Hepatocyte (in vitro differentiated cells): ENCODE measurements at regions not wholly inside any gene's neighbourhood (a gene's known extent, or its start where the extent isn't known, plus 50 kb on each side); places are given as distances from the start of the nearest gene placed in this dataset.

Source experiments
- DNase-seq: peaks from one replicate; pipeline ENCODE4 v3.0.0-alpha.2; 2016; ENCODE audit warnings: low spot score
- H2AFZ ChIP-seq: fragments of 200-600 bp; sonication (generic); 2 replicates; pipeline ENCODE4 v1.6.0; 2016; ENCODE audit warnings: antibody characterized with exemption, mild to moderate bottlenecking
- H3K27ac ChIP-seq: fragments of 200-600 bp; sonication (generic); 2 replicates; pipeline ENCODE4 v1.5.1; 2016; ENCODE audit warnings: mild to moderate bottlenecking
- H3K27me3 ChIP-seq: fragments of 200-600 bp; sonication (generic); 2 replicates; pipeline ENCODE4 v1.6.1; 2016
- H3K36me3 ChIP-seq: fragments of 200-600 bp; sonication (generic); replicated peaks from 2 replicates; pipeline ENCODE4 v1.5.1; 2016; ENCODE audit warnings: low read depth; ENCODE audit not compliant: insufficient read depth
- H3K4me1 ChIP-seq: fragments of 200-600 bp; sonication (generic); 2 replicates; pipeline ENCODE4 v1.5.1; 2016; ENCODE audit warnings: mild to moderate bottlenecking, moderate library complexity; ENCODE audit not compliant: insufficient read depth
- H3K4me2 ChIP-seq: fragments of 200-600 bp; sonication (generic); 2 replicates; pipeline ENCODE4 v1.6.0; 2016
- H3K4me3 ChIP-seq: fragments of 200-600 bp; sonication (generic); 2 replicates; pipeline ENCODE4 v1.5.1; 2016; ENCODE audit warnings: mild to moderate bottlenecking
- H3K79me2 ChIP-seq: fragments of 200-600 bp; sonication (generic); 2 replicates; pipeline ENCODE4 v1.6.0; 2017; ENCODE audit warnings: mild to moderate bottlenecking
- H3K9me2 ChIP-seq: fragments of 200-600 bp; sonication (generic); replicated peaks from 2 replicates; pipeline ENCODE4 v1.6.0; 2017; ENCODE audit warnings: mild to moderate bottlenecking; ENCODE audit not compliant: insufficient read depth
- H3K9me3 ChIP-seq: fragments of 200-600 bp; sonication (generic); 2 replicates; pipeline ENCODE4 v1.5.1; 2016; ENCODE audit warnings: low read depth, mild to moderate bottlenecking
- H4K20me1 ChIP-seq: fragments of 200-600 bp; sonication (generic); 2 replicates; pipeline ENCODE4 v1.6.0; 2016; ENCODE audit warnings: mild to moderate bottlenecking; ENCODE audit not compliant: insufficient read depth, poor library complexity, severe bottlenecking
- EZH2 ChIP-seq: fragments of 200-600 bp; sonication (generic); IDR thresholded peaks from 2 replicates; pipeline ENCODE4 v1.6.1; 2016; ENCODE audit warnings: antibody characterized with exemption, mild to moderate bottlenecking, borderline replicate concordance
- EZH2phosphoT487 ChIP-seq: fragments of 200-600 bp; sonication (generic); IDR thresholded peaks from one replicate; pipeline ENCODE4 v1.6.1; 2018; ENCODE audit warnings: antibody characterized with exemption, mild to moderate bottlenecking, low read depth, moderate library complexity; ENCODE audit not compliant: unreplicated experiment, severe bottlenecking
- WGBS: methylation state at CpG from one replicate; pipeline ENCODE4 v1.1.6; 2016; ENCODE audit warnings: low lambda C conversion rate; ENCODE audit errors: missing lambda C conversion rate; 5-methylcytosine and 5-hydroxymethylcytosine counted together
- TF ChIP-seq, protein P1 (sequence below): fragments of 200-600 bp; sonication (generic); IDR thresholded peaks from 2 replicates; pipeline ENCODE4 v1.5.1; 2016; ENCODE audit warnings: antibody characterized with exemption, mild to moderate bottlenecking; ENCODE audit not compliant: poor library complexity

DNA sequence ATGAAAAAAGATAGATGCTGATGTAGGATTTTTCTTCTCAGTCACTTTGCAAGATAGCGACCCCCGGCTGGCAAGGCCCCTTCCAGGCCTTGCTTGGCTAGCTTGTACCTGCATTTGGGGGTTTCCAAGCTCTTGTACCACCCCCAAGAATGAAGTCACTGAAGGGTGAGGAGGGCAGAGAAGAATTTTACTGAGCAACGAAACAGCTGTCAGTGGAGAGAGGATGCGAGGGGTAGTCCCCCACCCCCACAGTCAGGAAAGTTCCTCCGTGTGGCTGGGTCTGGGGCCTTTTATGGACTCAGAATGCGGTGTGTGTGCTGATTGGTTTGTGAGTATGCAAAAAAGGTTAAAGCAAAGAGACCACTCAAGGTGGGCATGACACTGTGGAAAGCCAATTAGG is 382.0 kb downstream of the GPD2 start:
- Histone ChIP-seq H3K79me2 (no peaks in the 10 kb centered on the region), H3K4me1 (no peaks in the 10 kb centered on the region), H4K20me1 (no peaks in the 10 kb centered on the region), H3K27ac (no peak overlapping the region), H3K9me3 (no peaks in the 10 kb centered on the region), H3K36me3 (no peaks in the 10 kb centered on the region), H3K4me2 (no peak overlapping the region), H2AFZ (no peak overlapping the region), H3K9me2 (no peaks in the 10 kb centered on the region), H3K27me3 (no peaks in the 10 kb centered on the region), H3K4me3 (no peak overlapping the region)
- no peak for DNase-seq
- TF ChIP-seq EZH2phosphoT487 (no peak), EZH2 (no peak)
- TF ChIP-seq, protein P1, sequence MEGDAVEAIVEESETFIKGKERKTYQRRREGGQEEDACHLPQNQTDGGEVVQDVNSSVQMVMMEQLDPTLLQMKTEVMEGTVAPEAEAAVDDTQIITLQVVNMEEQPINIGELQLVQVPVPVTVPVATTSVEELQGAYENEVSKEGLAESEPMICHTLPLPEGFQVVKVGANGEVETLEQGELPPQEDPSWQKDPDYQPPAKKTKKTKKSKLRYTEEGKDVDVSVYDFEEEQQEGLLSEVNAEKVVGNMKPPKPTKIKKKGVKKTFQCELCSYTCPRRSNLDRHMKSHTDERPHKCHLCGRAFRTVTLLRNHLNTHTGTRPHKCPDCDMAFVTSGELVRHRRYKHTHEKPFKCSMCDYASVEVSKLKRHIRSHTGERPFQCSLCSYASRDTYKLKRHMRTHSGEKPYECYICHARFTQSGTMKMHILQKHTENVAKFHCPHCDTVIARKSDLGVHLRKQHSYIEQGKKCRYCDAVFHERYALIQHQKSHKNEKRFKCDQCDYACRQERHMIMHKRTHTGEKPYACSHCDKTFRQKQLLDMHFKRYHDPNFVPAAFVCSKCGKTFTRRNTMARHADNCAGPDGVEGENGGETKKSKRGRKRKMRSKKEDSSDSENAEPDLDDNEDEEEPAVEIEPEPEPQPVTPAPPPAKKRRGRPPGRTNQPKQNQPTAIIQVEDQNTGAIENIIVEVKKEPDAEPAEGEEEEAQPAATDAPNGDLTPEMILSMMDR: no peak
- WGBS: 88% methylated on average over 6 of the region's 6 CpGs

DNA sequence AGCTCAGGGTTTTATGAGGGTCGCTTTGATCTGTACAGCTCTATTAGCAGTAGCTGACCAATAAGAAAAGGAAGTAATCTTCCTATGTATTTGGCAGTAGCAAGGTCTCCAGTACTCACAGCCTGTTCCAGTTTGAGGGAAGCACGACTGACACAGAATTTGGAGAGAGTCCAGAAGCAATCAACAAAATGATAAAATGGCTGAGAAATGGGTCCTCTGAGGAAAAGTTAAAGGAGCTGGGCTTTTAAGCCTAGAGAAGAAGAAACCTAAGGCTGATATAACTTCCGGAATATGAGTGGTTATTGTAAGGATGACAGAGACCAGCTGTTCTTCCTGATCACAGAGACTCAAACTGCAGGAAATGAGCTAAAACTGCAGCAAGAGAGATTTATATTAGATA is 382.8 kb downstream of the GPD2 start:
- H3K27ac ChIP-seq: no peak overlapping the region
- no peaks in the 10 kb centered on the region for H3K79me2 ChIP-seq
- H3K9me3 ChIP-seq: no peaks in the 10 kb centered on the region
- H3K9me2 ChIP-seq: no peaks in the 10 kb centered on the region
- no peaks in the 10 kb centered on the region for H3K4me1 ChIP-seq
- no peaks in the 10 kb centered on the region for H4K20me1 ChIP-seq
- DNase-seq: no peak
- H3K27me3 ChIP-seq: no peaks in the 10 kb centered on the region
- H3K4me3 ChIP-seq: no peak overlapping the region
- no peak overlapping the region for H2AFZ ChIP-seq
- H3K4me2 ChIP-seq: no peak overlapping the region
- no peaks in the 10 kb centered on the region for H3K36me3 ChIP-seq
- 53% methylated on average over 3 of the region's 3 CpGs for WGBS
- TF ChIP-seq EZH2phosphoT487 (no peak), EZH2 (no peak)
- TF ChIP-seq, protein P1: no peak

DNA sequence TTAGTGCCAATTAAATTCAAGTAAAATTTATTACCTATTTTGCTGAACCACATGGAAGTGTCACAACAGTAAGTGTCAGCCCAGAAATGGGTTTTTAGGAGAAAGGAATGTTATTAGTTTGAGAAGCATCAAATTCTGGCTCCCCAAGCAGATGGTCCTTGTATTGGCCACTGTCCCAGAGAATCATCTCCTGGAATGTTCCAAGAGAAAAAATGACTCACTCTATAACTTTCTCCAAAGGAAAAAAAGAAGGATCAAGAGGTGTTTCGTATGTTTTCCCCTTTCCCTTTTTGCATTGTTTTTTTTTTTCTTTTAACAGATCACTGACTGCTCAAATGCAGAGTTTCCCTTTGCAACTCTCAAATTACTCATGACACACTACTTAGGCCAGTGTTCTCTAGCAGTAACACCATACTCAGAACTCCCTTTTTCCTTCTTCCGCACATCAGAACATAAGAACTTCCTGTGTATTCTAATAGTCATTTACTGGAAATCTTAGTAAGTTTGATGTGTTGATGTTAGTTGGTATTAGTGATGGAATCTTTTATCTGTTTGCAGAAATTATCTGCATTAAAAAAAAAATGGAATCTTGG is 390.3 kb downstream of the GPD2 start:
- no peaks in the 10 kb centered on the region for H3K9me3 ChIP-seq
- WGBS: 80% methylated on average over 2 of the region's 2 CpGs
- peak; percentile 28 for DNase-seq
- H2AFZ ChIP-seq: no peak overlapping the region
- H3K4me1 ChIP-seq: no peaks in the 10 kb centered on the region
- H3K36me3 ChIP-seq: no peaks in the 10 kb centered on the region
- H4K20me1 ChIP-seq: no peaks in the 10 kb centered on the region
- no peaks in the 10 kb centered on the region for H3K9me2 ChIP-seq
- peak overlapping the region; percentile 58 for H3K27ac ChIP-seq
- no peak overlapping the region for H3K4me2 ChIP-seq
- no peaks in the 10 kb centered on the region for H3K27me3 ChIP-seq
- no peaks in the 10 kb centered on the region for H3K79me2 ChIP-seq
- TF ChIP-seq, protein P1: no peak
- TF ChIP-seq EZH2phosphoT487: no peak
- TF ChIP-seq EZH2: no peak
- no peak overlapping the region for H3K4me3 ChIP-seq

DNA sequence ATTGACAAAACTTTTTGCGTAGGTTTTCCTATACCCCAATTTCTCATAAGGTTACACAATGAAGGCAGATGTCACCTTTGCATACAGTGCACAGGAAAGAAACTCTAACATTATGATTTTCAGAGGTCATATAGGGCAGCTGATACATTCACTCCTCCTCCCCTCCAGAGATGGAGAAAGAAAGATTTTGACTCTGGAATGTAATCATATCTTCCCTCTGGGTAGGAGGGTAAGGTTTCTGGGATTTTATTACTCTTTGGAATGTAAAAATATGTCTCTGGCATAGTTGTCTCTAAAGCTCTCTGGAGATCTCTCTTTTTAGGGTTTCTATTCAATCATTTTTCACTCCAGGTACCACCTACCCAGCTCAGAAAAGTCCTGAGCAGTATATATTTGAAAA is 398.3 kb downstream of the GPD2 start:
- no peaks in the 10 kb centered on the region for H3K9me3 ChIP-seq
- H3K27ac ChIP-seq: no peak overlapping the region
- no peaks in the 10 kb centered on the region for H3K36me3 ChIP-seq
- no peaks in the 10 kb centered on the region for H3K79me2 ChIP-seq
- H3K27me3 ChIP-seq: no peaks in the 10 kb centered on the region
- 92% methylated on average over 1 of the region's 1 CpG for WGBS
- no peaks in the 10 kb centered on the region for H3K4me1 ChIP-seq
- no peaks in the 10 kb centered on the region for H4K20me1 ChIP-seq
- TF ChIP-seq, protein P1: no peak
- no peak for TF ChIP-seq EZH2
- no peak for DNase-seq
- no peaks in the 10 kb centered on the region for H3K9me2 ChIP-seq
- no peak overlapping the region for H3K4me3 ChIP-seq
- no peak overlapping the region for H2AFZ ChIP-seq
- H3K4me2 ChIP-seq: no peak overlapping the region
